ENCODE measurements at regions not wholly inside any gene's neighbourhood (a gene's known extent, or its start where the extent isn't known, plus 50 kb on each side); places are given as distances from the start of the nearest gene placed in this dataset.
"Not testable (repeated sequence)": the region's sequence is repeated elsewhere in the genome, so short reads cannot be mapped to it uniquely, and the experiment has no call there.

GRCh38 chr9:29511680-29512079, 1938.4 kb upstream of the C9orf72 start:
- no peak for DNase-seq

GRCh38 chr9:29514336-29514735, 1941.1 kb upstream of the C9orf72 start:
- no peak for DNase-seq

GRCh38 chr9:29514862-29515261, 1941.6 kb upstream of the C9orf72 start:
- DNase-seq, result no peak

GRCh38 chr9:29548436-29548835, 1975.2 kb upstream of the C9orf72 start:
- DNase-seq, result no peak

GRCh38 chr9:29555502-29555901, 1982.2 kb upstream of the C9orf72 start:
- DNase-seq, result no peak

GRCh38 chr9:29556317-29556716, 1983.0 kb upstream of the C9orf72 start:
- DNase-seq, result no peak

GRCh38 chr9:29556746-29557145, 1983.5 kb upstream of the C9orf72 start:
- no peak for DNase-seq

GRCh38 chr9:29564564-29564963, 1991.3 kb upstream of the C9orf72 start:
- no peak for DNase-seq

- DNase-seq, result no peak
Measured at GRCh38 chr9:29575219-29575618, 2001.9 kb upstream of the C9orf72 start.

GRCh38 chr9:29588361-29588760, 2015.1 kb upstream of the C9orf72 start:
- DNase-seq, result no peak

- no peak for DNase-seq
Measured at GRCh38 chr9:29609282-29609681, 2036.0 kb upstream of the C9orf72 start.

GRCh38 chr9:29613773-29614172, 2040.5 kb upstream of the C9orf72 start:
- DNase-seq, result no peak

GRCh38 chr9:29616844-29617243, 2043.6 kb upstream of the C9orf72 start:
- DNase-seq, result no peak

GRCh38 chr9:29625292-29625731, 2052.0 kb upstream of the C9orf72 start:
- DNase-seq, result no peak

GRCh38 chr9:29625931-29626330, 2052.7 kb upstream of the C9orf72 start:
- no peak for DNase-seq

GRCh38 chr9:29628856-29629255, 2055.6 kb upstream of the C9orf72 start:
- DNase-seq, result not testable (repeated sequence)

GRCh38 chr9:29637471-29638237, 2064.4 kb upstream of the C9orf72 start:
- no peak for DNase-seq

- DNase-seq, result no peak
Measured at GRCh38 chr9:29640507-29640906, 2067.2 kb upstream of the C9orf72 start.

- DNase-seq, result no peak
Measured at GRCh38 chr9:29644514-29644913, 2071.2 kb upstream of the C9orf72 start.

- DNase-seq, result no peak
Measured at GRCh38 chr9:29647451-29647850, 2074.2 kb upstream of the C9orf72 start.

- DNase-seq, result no peak
Measured at GRCh38 chr9:29648132-29648531, 2074.9 kb upstream of the C9orf72 start.

GRCh38 chr9:29648601-29649000, 2075.3 kb upstream of the C9orf72 start:
- DNase-seq, result no peak

GRCh38 chr9:29656641-29657406, 2083.5 kb upstream of the C9orf72 start:
- DNase-seq, result no peak

- DNase-seq, result no peak
Measured at GRCh38 chr9:29657821-29658220, 2084.5 kb upstream of the C9orf72 start.
